ENCODE measurements at regions not wholly inside any gene's neighbourhood (a gene's known extent, or its start where the extent isn't known, plus 50 kb on each side); places are given as distances from the start of the nearest gene placed in this dataset.

DNA sequence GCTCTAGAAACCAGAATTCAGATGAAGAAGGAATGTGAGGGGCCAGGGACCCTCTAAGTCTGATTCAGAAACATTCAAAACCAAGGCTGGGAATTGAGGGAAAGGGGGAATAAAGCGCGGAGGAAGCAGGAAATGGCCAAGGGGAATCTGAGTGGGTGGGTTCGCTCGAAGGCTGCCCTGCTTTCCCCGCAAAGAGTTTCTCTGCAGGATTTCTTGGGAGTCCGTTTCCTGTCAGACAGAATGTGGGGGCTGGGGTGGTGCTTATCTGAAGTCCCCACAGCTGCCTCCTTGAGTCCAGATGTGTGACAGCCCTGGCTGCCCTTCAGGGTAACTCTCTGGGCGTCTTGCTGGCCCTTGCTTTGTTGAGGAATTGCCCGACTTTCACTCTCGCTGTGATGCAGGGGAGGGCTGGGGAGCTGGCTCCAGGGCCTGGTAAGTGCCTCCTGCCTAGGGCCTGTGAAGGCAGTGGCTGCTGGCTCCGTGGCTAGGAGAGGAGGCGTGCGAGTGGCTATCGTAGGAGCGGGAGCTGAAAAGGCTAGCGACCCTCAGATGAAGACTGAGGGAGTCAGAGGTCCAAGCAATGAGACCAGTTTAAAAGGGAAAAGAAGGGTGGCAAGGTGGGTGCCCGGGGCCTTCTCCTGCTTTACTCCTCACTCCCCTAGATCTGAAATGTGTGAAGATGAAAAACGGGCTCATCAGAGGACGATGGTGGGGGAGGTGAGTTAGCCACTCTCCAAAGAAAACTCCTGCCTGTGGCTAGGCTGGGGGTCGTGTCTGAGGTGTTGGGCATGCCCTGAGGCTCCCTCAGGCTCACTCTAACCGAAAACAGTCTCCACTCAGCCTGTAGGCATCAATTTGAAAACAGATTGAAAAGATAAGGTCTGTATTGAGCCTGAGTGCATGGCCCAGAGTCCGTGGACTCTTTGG lies 143.9 kb upstream of the UMPS start:
- no peak for TF ChIP-seq POLR2AphosphoS2 (IDR thresholded peaks at IDR 0.05; ENCODE audit: low read depth, low read length)
- no peak for TF ChIP-seq NFKBIZ (CRISPR knock-in tag; IDR thresholded peaks at IDR 0.05)
- TF ChIP-seq, protein P1, sequence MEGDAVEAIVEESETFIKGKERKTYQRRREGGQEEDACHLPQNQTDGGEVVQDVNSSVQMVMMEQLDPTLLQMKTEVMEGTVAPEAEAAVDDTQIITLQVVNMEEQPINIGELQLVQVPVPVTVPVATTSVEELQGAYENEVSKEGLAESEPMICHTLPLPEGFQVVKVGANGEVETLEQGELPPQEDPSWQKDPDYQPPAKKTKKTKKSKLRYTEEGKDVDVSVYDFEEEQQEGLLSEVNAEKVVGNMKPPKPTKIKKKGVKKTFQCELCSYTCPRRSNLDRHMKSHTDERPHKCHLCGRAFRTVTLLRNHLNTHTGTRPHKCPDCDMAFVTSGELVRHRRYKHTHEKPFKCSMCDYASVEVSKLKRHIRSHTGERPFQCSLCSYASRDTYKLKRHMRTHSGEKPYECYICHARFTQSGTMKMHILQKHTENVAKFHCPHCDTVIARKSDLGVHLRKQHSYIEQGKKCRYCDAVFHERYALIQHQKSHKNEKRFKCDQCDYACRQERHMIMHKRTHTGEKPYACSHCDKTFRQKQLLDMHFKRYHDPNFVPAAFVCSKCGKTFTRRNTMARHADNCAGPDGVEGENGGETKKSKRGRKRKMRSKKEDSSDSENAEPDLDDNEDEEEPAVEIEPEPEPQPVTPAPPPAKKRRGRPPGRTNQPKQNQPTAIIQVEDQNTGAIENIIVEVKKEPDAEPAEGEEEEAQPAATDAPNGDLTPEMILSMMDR (CRISPR knock-in tag; IDR thresholded peaks at IDR 0.05) = no peak

Measured in HepG2 (cell line).